OCI-LY7 (cell line): ENCODE measurements at regions not wholly inside any gene's neighbourhood (a gene's known extent, or its start where the extent isn't known, plus 50 kb on each side); places are given as distances from the start of the nearest gene placed in this dataset.

ENCODE experiments used
- CTCF ChIP-seq: fragments of 200-600 bp; sonication (generic); conservative IDR thresholded peaks from 2 replicates; pipeline ENCODE4 v1.5.1; 2014; ENCODE audit warnings: mild to moderate bottlenecking, antibody characterized with exemption, low read length, moderate library complexity, mixed read lengths
- EZH2phosphoT487 ChIP-seq: fragments of 200-600 bp; sonication (generic); IDR thresholded peaks from 2 replicates; pipeline ENCODE4 v1.6.1; 2018; ENCODE audit warnings: low read depth, borderline replicate concordance, mild to moderate bottlenecking, mixed run types, antibody characterized with exemption, low read length, moderate library complexity, mixed read lengths

DNA sequence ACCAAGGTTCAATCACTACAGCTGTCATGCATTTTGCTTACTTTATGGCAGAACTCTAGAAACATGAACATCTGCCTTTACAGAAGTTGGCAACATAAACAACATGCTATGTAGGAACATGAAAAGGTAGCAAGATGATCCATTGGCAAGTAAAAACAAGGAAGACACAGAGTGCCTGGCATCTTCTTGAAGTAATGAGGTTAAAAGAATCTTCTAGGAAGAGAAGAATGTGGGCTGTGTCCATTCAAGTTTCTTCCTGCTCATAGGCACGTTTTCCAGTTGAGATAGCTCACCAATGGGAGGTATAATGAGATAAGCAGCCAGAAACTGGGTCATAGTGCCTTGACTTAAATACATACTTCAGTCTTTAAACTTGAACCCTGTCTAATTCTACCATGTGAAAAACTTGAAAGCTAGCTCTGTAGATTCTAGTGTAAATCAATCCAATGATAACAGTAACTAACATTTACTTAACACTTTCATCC is 109.4 kb upstream of the PRLR start:
- TF ChIP-seq CTCF, result no peak
- no peak for TF ChIP-seq EZH2phosphoT487
